Transverse colon (tissue), 4 donors: ENCODE measurements at regions not wholly inside any gene's neighbourhood (a gene's known extent, or its start where the extent isn't known, plus 50 kb on each side); places are given as distances from the start of the nearest gene placed in this dataset.

ENCODE experiments used
- DNase-seq: peaks from one replicate; pipeline ENCODE4 v3.0.0-alpha.2; 2019
- H3K27ac ChIP-seq, 4 donors: fragments of 200-600 bp; sonication (generic); 2 replicates each; pipeline ENCODE4 v1.5.1; 2016 to 2018; ENCODE audit warnings: inconsistent platforms in 4 of 4
- H3K27me3 ChIP-seq: fragments of 200-600 bp; sonication (generic); 2 replicates; pipeline ENCODE4 v1.5.1; 2017; ENCODE audit warnings: inconsistent platforms
- H3K36me3 ChIP-seq, 4 donors: fragments of 200-600 bp; sonication (generic); 2 replicates each; pipeline ENCODE4 v1.5.1; 2017 to 2019; ENCODE audit warnings: inconsistent platforms in 4 of 4
- H3K4me1 ChIP-seq, 4 donors: fragments of 200-600 bp; sonication (generic); 2 replicates each; pipeline ENCODE4 v1.5.1; 2017 to 2020; ENCODE audit warnings: inconsistent platforms in 4 of 4
- H3K4me3 ChIP-seq, 4 donors: fragments of 200-600 bp; sonication (generic); 1 replicate in 1 of 4; 2 replicates in 3 of 4; pipeline versions ENCODE4 v1.5.1 to v1.6.1; 2017 to 2019; ENCODE audit warnings: inconsistent platforms in 4 of 4
- H3K9me3 ChIP-seq, 2 donors: fragments of 200-600 bp; sonication (generic); 2 replicates each; pipeline ENCODE4 v1.5.1; 2017 to 2019; ENCODE audit warnings: inconsistent platforms in 2 of 2
- CTCF ChIP-seq, 5 experiments: fragments of 200-600 bp in 3 of 5; fragments of 450-650 bp in 2 of 5; sonication (generic) in 3 of 5; IDR thresholded peaks; 1 replicate in 2 of 5; 2 replicates in 3 of 5; pipeline ENCODE4 v1.5.1; 2016 to 2017; ENCODE audit warnings: antibody characterized with exemption in 5 of 5, inconsistent platforms in 3 of 5, mild to moderate bottlenecking in 2 of 5, moderate library complexity in 1 of 5
- EP300 ChIP-seq: sonication (generic); formaldehyde crosslinking; IDR thresholded peaks from one replicate; pipeline ENCODE4 v1.6.1; 2017; ENCODE audit warnings: antibody characterized with exemption, low read depth
- POLR2A ChIP-seq: fragments of 450-650 bp; IDR thresholded peaks from one replicate; pipeline ENCODE4 v1.6.1; 2016; ENCODE audit warnings: antibody characterized with exemption, mild to moderate bottlenecking, moderate library complexity
- POLR2AphosphoS5 ChIP-seq, 3 donors: sonication (generic); formaldehyde crosslinking; IDR thresholded peaks; one replicate each; pipeline ENCODE4 v1.6.1; 2016; ENCODE audit warnings: antibody characterized with exemption in 3 of 3
- WGBS, 2 donors: methylation state at CpG; one replicate each; pipeline ENCODE4 v1.1.5; 2018; ENCODE audit warnings: low coverage in 1 of 2; 5-methylcytosine and 5-hydroxymethylcytosine counted together
- in situ Hi-C, 4 donors: fragments of 200-750 bp; cut with MboI; loops; one replicate each; pipeline versions ENCODE4 v1.15.0 to v1.15.1; 2017; ENCODE audit warnings: low sequenced_read_pairs in 3 of 4, low pct_ligation_motif_present in 1 of 4, low pct_unique_long_range_greater_than_20kb in 1 of 4
- intact Hi-C: fragments of 100-400 bp; cut with DNase I; formaldehyde crosslinking; loops from one replicate; pipeline ENCODE4 v1.15.1; 2023; ENCODE audit warnings: low total_unique reads

GRCh38 chr4:181216501-181216900, 1026.7 kb upstream of the TENM3 start:
- Histone ChIP-seq H3K27me3 (no peaks in the 10 kb centered on the region), H3K27ac (no peak overlapping the region), H3K4me3 (no peak overlapping the region), H3K36me3 (no peaks in the 10 kb centered on the region), H3K9me3 (no peaks in the 10 kb centered on the region), H3K4me1 (no peaks in the 10 kb centered on the region)
- no peak for DNase-seq
- intact Hi-C loops: no loop called here
- in situ Hi-C loops: no loop called here
- no peak for TF ChIP-seq POLR2A
- TF ChIP-seq EP300: no peak
- TF ChIP-seq CTCF (IDR thresholded peaks at IDR 0.05): no peak
- TF ChIP-seq POLR2AphosphoS5 (IDR thresholded peaks at IDR 0.05): no peak
- 60 to 68% methylated on average over 2 of the region's 2 CpGs for WGBS, 2 donors

GRCh38 chr4:181219783-181220416, 1023.3 kb upstream of the TENM3 start:
- Histone ChIP-seq H3K36me3 (no peaks in the 10 kb centered on the region), H3K4me3 (no peak overlapping the region), H3K27me3 (no peaks in the 10 kb centered on the region), H3K9me3 (no peaks in the 10 kb centered on the region), H3K4me1 (no peaks in the 10 kb centered on the region), H3K27ac (no peak overlapping the region)
- DNase-seq: no peak
- TF ChIP-seq EP300 (no peak), POLR2A (no peak), CTCF (IDR thresholded peaks at IDR 0.05) (no peak), POLR2AphosphoS5 (IDR thresholded peaks at IDR 0.05) (no peak)
- in situ Hi-C loops: no loop called here
- WGBS, 2 donors: 58 to 63% methylated on average over 3 of the region's 3 CpGs
- intact Hi-C loops: no loop called here

- DNase-seq: no peak
- in situ Hi-C loops: no loop called here
- TF ChIP-seq POLR2A (no peak), CTCF (IDR thresholded peaks at IDR 0.05) (no peak), POLR2AphosphoS5 (IDR thresholded peaks at IDR 0.05) (no peak), EP300 (no peak)
- H3K36me3 ChIP-seq: no peaks in the 10 kb centered on the region
- WGBS, 2 donors: 77 to 83% methylated on average over 2 to 4 of the region's 4 CpGs
- H3K9me3 ChIP-seq: no peaks in the 10 kb centered on the region
- no peaks in the 10 kb centered on the region for H3K27me3 ChIP-seq
- no peak overlapping the region for H3K4me3 ChIP-seq
- H3K4me1 ChIP-seq: no peaks in the 10 kb centered on the region
- intact Hi-C loops: no loop called here
- H3K27ac ChIP-seq: no peak overlapping the region
Observed at GRCh38 chr4:181224852-181225251, 1018.4 kb upstream of the TENM3 start.

- Histone ChIP-seq H3K27me3 (no peaks in the 10 kb centered on the region), H3K36me3 (no peaks in the 10 kb centered on the region), H3K4me1 (no peaks in the 10 kb centered on the region), H3K4me3 (no peak overlapping the region), H3K27ac (no peak overlapping the region), H3K9me3 (no peaks in the 10 kb centered on the region)
- TF ChIP-seq CTCF (IDR thresholded peaks at IDR 0.05) (no peak), POLR2AphosphoS5 (IDR thresholded peaks at IDR 0.05) (no peak), POLR2A (no peak), EP300 (no peak)
- intact Hi-C loops: no loop called here
- in situ Hi-C loops: no loop called here
- no peak for DNase-seq
- WGBS, 2 donors: 43 to 50% methylated on average over 6 to 10 of the region's 10 CpGs
Observed at GRCh38 chr4:181225616-181226261, 1017.5 kb upstream of the TENM3 start.
